ENCODE measurements at regions not wholly inside any gene's neighbourhood (a gene's known extent, or its start where the extent isn't known, plus 50 kb on each side); places are given as distances from the start of the nearest gene placed in this dataset.

DNA sequence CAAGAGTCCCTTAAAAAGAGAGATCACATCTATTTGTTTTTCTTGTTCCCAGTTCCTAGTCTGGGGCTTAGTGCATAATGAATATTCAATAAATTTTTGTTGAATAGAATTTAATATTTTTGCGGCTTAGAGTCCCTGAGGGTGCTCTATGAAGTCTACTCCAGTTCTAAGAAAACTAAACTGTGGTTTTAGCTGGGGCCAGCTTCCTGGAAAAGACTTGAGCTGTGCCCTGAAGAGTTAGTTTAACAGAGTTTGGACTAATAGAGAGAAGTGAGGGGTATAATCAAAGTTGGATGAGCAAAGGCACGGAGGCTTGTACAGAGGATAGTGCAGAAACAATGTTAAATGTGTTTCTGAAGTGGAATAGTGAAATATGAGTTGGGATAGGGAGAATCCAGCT is 168.9 kb downstream of the FASLG start:
- no peaks in the 10 kb centered on the region for H3K36me3 ChIP-seq (ENCODE audit: insufficient read depth, low read length)
- no peaks in the 10 kb centered on the region for H3F3A ChIP-seq (ENCODE audit: insufficient read depth, low read length, poor library complexity, severe bottlenecking)
- no peaks in the 10 kb centered on the region for H3K27me3 ChIP-seq (ENCODE audit: insufficient read depth, low read depth, low read length)
- no peaks in the 10 kb centered on the region for H3K9me3 ChIP-seq (ENCODE audit: low read length)
- H2AFZ ChIP-seq (ENCODE audit: low read depth, low read length), result no peak overlapping the region
- H4K20me1 ChIP-seq (ENCODE audit: insufficient read depth), result no peaks in the 10 kb centered on the region
- H3K79me2 ChIP-seq (replicated peaks; ENCODE audit: insufficient read depth, low read length), result no peaks in the 10 kb centered on the region
- H3K4me2 ChIP-seq (ENCODE audit: low read length), result no peak overlapping the region
- H3K9me2 ChIP-seq (ENCODE audit: insufficient read depth, low read length), result no peaks in the 10 kb centered on the region
- H3K4me3 ChIP-seq (ENCODE audit: low read length), result no peak overlapping the region
- no peak overlapping the region for H3K27ac ChIP-seq (ENCODE audit: low read length)
- TF ChIP-seq RAD21 (conservative IDR thresholded peaks at IDR 0.05) (no peak), SMC3 (conservative IDR thresholded peaks at IDR 0.05; ENCODE audit: poor library complexity) (no peak), POLR2AphosphoS5 (IDR thresholded peaks at IDR 0.05) (no peak), TAF1 (IDR thresholded peaks at IDR 0.05; ENCODE audit: low read depth) (no peak), EP300 (conservative IDR thresholded peaks at IDR 0.05; ENCODE audit: poor library complexity, severe bottlenecking) (no peak), EZH2 (IDR thresholded peaks at IDR 0.05; ENCODE audit: borderline replicate concordance, insufficient read depth, low read length, poor library complexity, severe bottlenecking) (no peak), MXI1 (conservative IDR thresholded peaks at IDR 0.05; ENCODE audit: poor library complexity, severe bottlenecking) (no peak)
- TF ChIP-seq, protein P1, sequence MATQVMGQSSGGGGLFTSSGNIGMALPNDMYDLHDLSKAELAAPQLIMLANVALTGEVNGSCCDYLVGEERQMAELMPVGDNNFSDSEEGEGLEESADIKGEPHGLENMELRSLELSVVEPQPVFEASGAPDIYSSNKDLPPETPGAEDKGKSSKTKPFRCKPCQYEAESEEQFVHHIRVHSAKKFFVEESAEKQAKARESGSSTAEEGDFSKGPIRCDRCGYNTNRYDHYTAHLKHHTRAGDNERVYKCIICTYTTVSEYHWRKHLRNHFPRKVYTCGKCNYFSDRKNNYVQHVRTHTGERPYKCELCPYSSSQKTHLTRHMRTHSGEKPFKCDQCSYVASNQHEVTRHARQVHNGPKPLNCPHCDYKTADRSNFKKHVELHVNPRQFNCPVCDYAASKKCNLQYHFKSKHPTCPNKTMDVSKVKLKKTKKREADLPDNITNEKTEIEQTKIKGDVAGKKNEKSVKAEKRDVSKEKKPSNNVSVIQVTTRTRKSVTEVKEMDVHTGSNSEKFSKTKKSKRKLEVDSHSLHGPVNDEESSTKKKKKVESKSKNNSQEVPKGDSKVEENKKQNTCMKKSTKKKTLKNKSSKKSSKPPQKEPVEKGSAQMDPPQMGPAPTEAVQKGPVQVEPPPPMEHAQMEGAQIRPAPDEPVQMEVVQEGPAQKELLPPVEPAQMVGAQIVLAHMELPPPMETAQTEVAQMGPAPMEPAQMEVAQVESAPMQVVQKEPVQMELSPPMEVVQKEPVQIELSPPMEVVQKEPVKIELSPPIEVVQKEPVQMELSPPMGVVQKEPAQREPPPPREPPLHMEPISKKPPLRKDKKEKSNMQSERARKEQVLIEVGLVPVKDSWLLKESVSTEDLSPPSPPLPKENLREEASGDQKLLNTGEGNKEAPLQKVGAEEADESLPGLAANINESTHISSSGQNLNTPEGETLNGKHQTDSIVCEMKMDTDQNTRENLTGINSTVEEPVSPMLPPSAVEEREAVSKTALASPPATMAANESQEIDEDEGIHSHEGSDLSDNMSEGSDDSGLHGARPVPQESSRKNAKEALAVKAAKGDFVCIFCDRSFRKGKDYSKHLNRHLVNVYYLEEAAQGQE (IDR thresholded peaks at IDR 0.05; ENCODE audit: borderline replicate concordance), result no peak
- TF ChIP-seq, protein P2, sequence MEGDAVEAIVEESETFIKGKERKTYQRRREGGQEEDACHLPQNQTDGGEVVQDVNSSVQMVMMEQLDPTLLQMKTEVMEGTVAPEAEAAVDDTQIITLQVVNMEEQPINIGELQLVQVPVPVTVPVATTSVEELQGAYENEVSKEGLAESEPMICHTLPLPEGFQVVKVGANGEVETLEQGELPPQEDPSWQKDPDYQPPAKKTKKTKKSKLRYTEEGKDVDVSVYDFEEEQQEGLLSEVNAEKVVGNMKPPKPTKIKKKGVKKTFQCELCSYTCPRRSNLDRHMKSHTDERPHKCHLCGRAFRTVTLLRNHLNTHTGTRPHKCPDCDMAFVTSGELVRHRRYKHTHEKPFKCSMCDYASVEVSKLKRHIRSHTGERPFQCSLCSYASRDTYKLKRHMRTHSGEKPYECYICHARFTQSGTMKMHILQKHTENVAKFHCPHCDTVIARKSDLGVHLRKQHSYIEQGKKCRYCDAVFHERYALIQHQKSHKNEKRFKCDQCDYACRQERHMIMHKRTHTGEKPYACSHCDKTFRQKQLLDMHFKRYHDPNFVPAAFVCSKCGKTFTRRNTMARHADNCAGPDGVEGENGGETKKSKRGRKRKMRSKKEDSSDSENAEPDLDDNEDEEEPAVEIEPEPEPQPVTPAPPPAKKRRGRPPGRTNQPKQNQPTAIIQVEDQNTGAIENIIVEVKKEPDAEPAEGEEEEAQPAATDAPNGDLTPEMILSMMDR (IDR thresholded peaks at IDR 0.05; ENCODE audit: poor library complexity, severe bottlenecking), result no peak
- H3K9ac ChIP-seq (ENCODE audit: low read length), result no peak overlapping the region

DNA sequence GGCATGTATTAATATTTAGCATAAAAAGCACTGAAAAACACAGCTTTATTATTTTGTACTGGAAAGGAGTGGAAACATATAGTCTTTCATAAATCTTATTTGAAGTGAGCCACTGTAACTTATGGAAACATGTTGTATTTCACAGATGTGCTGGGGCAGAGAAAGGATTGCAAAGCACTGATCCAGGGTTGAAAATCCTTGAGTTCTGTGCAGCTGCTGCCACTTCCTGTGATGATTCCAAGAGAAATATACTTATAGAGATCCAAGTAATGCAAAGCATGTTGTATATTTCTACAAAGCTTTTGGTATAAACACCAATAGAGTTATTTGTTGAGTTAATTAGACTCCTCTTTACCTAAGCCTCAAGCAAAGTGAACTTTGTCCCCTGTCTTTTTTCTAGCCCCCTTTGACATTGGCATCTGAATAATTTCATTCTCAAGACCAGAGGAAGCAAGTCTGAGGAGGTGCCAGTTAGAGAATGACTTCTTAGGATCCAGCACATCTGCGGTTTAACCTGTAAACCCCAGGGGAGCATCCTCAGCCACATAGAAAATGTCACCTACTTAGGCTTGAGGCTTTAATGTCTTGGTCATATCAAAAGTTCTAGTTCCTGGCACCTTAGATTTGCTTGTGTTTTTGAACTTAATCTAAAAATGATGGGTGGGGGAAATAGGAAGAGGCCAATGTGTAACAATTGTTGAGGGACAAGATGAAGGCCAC is 173.3 kb downstream of the FASLG start:
- Histone ChIP-seq H3K4me3 (ENCODE audit: low read length) (no peak overlapping the region), H2AFZ (ENCODE audit: low read depth, low read length) (no peak overlapping the region), H3K36me3 (ENCODE audit: insufficient read depth, low read length) (no peaks in the 10 kb centered on the region), H3K79me2 (replicated peaks; ENCODE audit: insufficient read depth, low read length) (no peaks in the 10 kb centered on the region), H3K4me2 (ENCODE audit: low read length) (no peak overlapping the region), H3K27me3 (ENCODE audit: insufficient read depth, low read depth, low read length) (no peaks in the 10 kb centered on the region), H3K9me2 (ENCODE audit: insufficient read depth, low read length) (no peaks in the 10 kb centered on the region), H3F3A (ENCODE audit: insufficient read depth, low read length, poor library complexity, severe bottlenecking) (no peaks in the 10 kb centered on the region), H3K27ac (ENCODE audit: low read length) (no peak overlapping the region), H4K20me1 (ENCODE audit: insufficient read depth) (no peaks in the 10 kb centered on the region), H3K9ac (ENCODE audit: low read length) (no peak overlapping the region), H3K9me3 (ENCODE audit: low read length) (no peaks in the 10 kb centered on the region)
- TF ChIP-seq EP300 (conservative IDR thresholded peaks at IDR 0.05; ENCODE audit: poor library complexity, severe bottlenecking) (no peak), TAF1 (IDR thresholded peaks at IDR 0.05; ENCODE audit: low read depth) (no peak)
- TF ChIP-seq, protein P1 (IDR thresholded peaks at IDR 0.05; ENCODE audit: borderline replicate concordance), result no peak

Measured in neural cell (in vitro differentiated cells).